Caco-2 (cell line): ENCODE measurements at regions not wholly inside any gene's neighbourhood (a gene's known extent, or its start where the extent isn't known, plus 50 kb on each side); places are given as distances from the start of the nearest gene placed in this dataset.

ENCODE experiments used
- BruUV-seq: library from RNA; stranded (reverse); fragments of 400-500 nt; replicated peaks from 2 replicates; lab custom pipeline; 2021; lab: Mats Ljungman, UMichigan
- CTCF ChIA-PET: fragments of 300-600 bp; sonication (Branson Sonifier 250); formaldehyde crosslinking; loops from one replicate; lab custom pipeline; 2022; ENCODE audit warnings: antibody characterized with exemption; lab: Charles Lee
- POLR2A ChIA-PET: fragments of 300-600 bp; sonication (Branson Sonifier 250); formaldehyde crosslinking; loops from one replicate; lab custom pipeline; 2022; ENCODE audit warnings: antibody characterized with exemption; lab: Charles Lee
- DNase-seq, 2 experiments: peaks; one replicate each; pipeline versions ENCODE4 v3.0.0 to v3.0.0-alpha.2; 2020 to 2022
- H3K27me3 ChIP-seq: replicated peaks from 2 replicates; pipeline ENCODE4 v1.6.0; 2011; ENCODE audit warnings: low read length; ENCODE audit not compliant: control insufficient read depth, insufficient read depth
- H3K36me3 ChIP-seq: 2 replicates; pipeline ENCODE4 v1.5.1; 2011; ENCODE audit warnings: low read length; ENCODE audit not compliant: control insufficient read depth, insufficient read depth
- H3K4me1 ChIP-seq: fragments of 250-450 bp; sonication (Bioruptor Pico); 2 replicates; pipeline ENCODE4 v1.5.1; 2020; ENCODE audit warnings: mild to moderate bottlenecking
- H3K4me3 ChIP-seq: 2 replicates; pipeline ENCODE4 v1.5.1; 2011; ENCODE audit warnings: low read depth, mild to moderate bottlenecking, control low read depth, low read length
- H3K9me3 ChIP-seq: fragments of 250-450 bp; sonication (Bioruptor Pico); 2 replicates; pipeline ENCODE4 v1.5.1; 2020; ENCODE audit warnings: mild to moderate bottlenecking, moderate library complexity
- H3K27ac Mint-ChIP-seq: one replicate; pipeline ENCODE4 v1.8.0; 2022; ENCODE audit warnings: mixed read lengths; ENCODE audit not compliant: unreplicated experiment
- H3K27me3 Mint-ChIP-seq: one replicate; pipeline ENCODE4 v1.8.0; 2022; ENCODE audit warnings: mixed read lengths; ENCODE audit not compliant: insufficient read depth, unreplicated experiment
- H3K36me3 Mint-ChIP-seq: one replicate; pipeline ENCODE4 v1.8.0; 2022; ENCODE audit warnings: mild to moderate bottlenecking, mixed read lengths; ENCODE audit not compliant: insufficient read depth, unreplicated experiment
- H3K4me1 Mint-ChIP-seq: one replicate; pipeline ENCODE4 v1.8.0; 2022; ENCODE audit warnings: low read depth, mixed read lengths; ENCODE audit not compliant: unreplicated experiment
- H3K4me3 Mint-ChIP-seq: one replicate; pipeline ENCODE4 v1.8.0; 2022; ENCODE audit warnings: mild to moderate bottlenecking, moderate library complexity, mixed read lengths; ENCODE audit not compliant: unreplicated experiment
- H3K9me3 Mint-ChIP-seq: one replicate; pipeline ENCODE4 v1.8.0; 2022; ENCODE audit warnings: mixed read lengths; ENCODE audit not compliant: unreplicated experiment
- intact Hi-C: fragments of 100-400 bp; cut with micrococcal nuclease; formaldehyde crosslinking; loops from one replicate; pipeline ENCODE4 v1.10.0; 2022; ENCODE audit not compliant: unreplicated experiment
- TF ChIP-seq, protein P1 (sequence below), 2 experiments: fragments of 200-600 bp in 1 of 2; IDR thresholded peaks; 1 replicate in 1 of 2; 2 replicates in 1 of 2; pipeline versions ENCODE4 v1.5.1 to v1.8.0; 2011 to 2022; ENCODE audit warnings: antibody characterized with exemption in 1 of 2, control low read depth in 1 of 2, inconsistent platforms in 1 of 2, low read depth in 1 of 2, low read length in 1 of 2, mild to moderate bottlenecking in 1 of 2, moderate library complexity in 1 of 2; ENCODE audit not compliant: insufficient read depth in 1 of 2, severe bottlenecking in 1 of 2, unreplicated experiment in 1 of 2

DNA sequence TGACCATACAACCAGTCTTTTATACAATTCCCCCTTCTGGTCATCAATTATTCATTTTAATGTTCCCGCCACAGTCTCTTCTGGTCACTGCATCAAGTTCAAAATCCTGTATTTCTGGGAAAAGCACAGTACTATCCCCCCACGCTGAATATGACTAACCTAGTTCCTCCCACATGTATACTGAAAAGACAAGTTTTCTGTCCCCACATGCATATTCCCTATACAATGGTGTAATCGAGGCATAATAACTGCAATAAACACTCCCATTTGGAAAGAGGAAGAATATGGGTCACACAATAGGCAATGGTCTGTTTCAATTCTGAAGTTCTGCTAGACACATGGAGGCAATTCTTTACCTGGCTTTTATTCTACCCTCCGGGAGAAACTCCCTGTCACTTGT, 344.9 kb downstream of the EFNA5 start:
- ChIA-PET POLR2A (no interaction called here), CTCF (no interaction called here)
- TF ChIP-seq, protein P1, sequence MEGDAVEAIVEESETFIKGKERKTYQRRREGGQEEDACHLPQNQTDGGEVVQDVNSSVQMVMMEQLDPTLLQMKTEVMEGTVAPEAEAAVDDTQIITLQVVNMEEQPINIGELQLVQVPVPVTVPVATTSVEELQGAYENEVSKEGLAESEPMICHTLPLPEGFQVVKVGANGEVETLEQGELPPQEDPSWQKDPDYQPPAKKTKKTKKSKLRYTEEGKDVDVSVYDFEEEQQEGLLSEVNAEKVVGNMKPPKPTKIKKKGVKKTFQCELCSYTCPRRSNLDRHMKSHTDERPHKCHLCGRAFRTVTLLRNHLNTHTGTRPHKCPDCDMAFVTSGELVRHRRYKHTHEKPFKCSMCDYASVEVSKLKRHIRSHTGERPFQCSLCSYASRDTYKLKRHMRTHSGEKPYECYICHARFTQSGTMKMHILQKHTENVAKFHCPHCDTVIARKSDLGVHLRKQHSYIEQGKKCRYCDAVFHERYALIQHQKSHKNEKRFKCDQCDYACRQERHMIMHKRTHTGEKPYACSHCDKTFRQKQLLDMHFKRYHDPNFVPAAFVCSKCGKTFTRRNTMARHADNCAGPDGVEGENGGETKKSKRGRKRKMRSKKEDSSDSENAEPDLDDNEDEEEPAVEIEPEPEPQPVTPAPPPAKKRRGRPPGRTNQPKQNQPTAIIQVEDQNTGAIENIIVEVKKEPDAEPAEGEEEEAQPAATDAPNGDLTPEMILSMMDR (IDR thresholded peaks at IDR 0.05; ENCODE audit: insufficient read depth in 1 of 2, low read depth in 1 of 2, low read length in 1 of 2, severe bottlenecking in 1 of 2, unreplicated experiment in 1 of 2), result no peak
- Mint-ChIP-seq H3K27me3 (peaks cover 10% of the 10 kb centered on the region), H3K36me3 (no peaks in the 10 kb centered on the region), H3K4me3 (no peak overlapping the region), H3K4me1 (no peaks in the 10 kb centered on the region), H3K9me3 (no peaks in the 10 kb centered on the region), H3K27ac (no peak overlapping the region)
- BruUV-seq, result no TSS peak
- Histone ChIP-seq H3K36me3 (no peaks in the 10 kb centered on the region), H3K4me1 (no peaks in the 10 kb centered on the region), H3K4me3 (no peak overlapping the region), H3K9me3 (no peaks in the 10 kb centered on the region), H3K27me3 (no peaks in the 10 kb centered on the region)
- intact Hi-C loops, result no loop called here
- no peak for DNase-seq

DNA sequence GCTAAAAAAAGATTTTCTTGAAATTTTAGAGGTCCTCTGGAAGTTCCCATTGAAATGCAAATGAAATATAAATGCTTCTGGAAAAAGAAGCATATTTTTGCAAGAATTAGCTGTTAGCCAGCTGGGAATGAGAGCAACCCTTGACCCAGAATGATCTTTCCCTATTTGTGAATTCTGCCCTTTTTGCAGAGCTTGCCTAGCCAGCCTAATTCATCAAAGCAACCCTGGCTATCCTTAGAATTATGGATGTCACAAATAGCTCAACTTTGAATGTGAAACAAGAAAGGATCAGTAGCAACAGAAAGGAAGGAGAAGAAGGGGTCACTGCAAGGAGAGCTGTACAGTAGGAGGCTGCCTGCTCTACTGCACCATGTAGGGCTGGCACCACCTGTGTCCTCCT, 345.9 kb downstream of the EFNA5 start:
- no peaks in the 10 kb centered on the region for H3K9me3 ChIP-seq
- DNase-seq, result no peak
- no peaks in the 10 kb centered on the region for H3K36me3 Mint-ChIP-seq
- H3K27me3 Mint-ChIP-seq, result peaks cover 11% of the 10 kb centered on the region
- H3K27ac Mint-ChIP-seq, result no peak overlapping the region
- no peak overlapping the region for H3K4me3 Mint-ChIP-seq
- no TSS peak for BruUV-seq
- ChIA-PET CTCF (no interaction called here), POLR2A (no interaction called here)
- no peaks in the 10 kb centered on the region for H3K27me3 ChIP-seq
- no peaks in the 10 kb centered on the region for H3K4me1 ChIP-seq
- no peaks in the 10 kb centered on the region for H3K4me1 Mint-ChIP-seq
- no peaks in the 10 kb centered on the region for H3K36me3 ChIP-seq
- no peak overlapping the region for H3K4me3 ChIP-seq
- intact Hi-C loops, result no loop called here
- TF ChIP-seq, protein P1 (IDR thresholded peaks at IDR 0.05; ENCODE audit: insufficient read depth in 1 of 2, low read depth in 1 of 2, low read length in 1 of 2, severe bottlenecking in 1 of 2, unreplicated experiment in 1 of 2), result no peak
- no peaks in the 10 kb centered on the region for H3K9me3 Mint-ChIP-seq

DNA sequence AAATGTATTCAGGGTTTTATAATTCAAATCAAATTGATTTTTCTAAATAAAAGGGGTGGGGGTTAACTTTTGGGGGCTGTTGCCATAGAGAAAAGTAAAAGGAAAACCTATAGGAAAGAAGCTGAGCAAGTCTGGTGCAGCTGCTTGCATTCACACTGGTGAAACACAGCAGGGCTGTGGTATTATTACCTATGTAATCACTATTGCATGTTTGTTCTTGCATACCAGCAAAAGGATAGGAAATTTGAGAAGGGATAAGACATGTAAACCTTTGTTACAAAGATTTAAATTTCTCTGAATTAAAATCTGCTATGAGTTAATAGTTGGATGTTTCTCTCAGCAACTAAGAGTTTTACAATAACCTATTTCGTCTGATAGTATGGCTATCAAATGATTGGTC, 346.7 kb downstream of the EFNA5 start:
- Mint-ChIP-seq H3K4me3 (no peak overlapping the region), H3K27ac (no peak overlapping the region), H3K27me3 (peaks cover 14% of the 10 kb centered on the region), H3K36me3 (no peaks in the 10 kb centered on the region), H3K9me3 (no peaks in the 10 kb centered on the region), H3K4me1 (no peaks in the 10 kb centered on the region)
- ChIA-PET POLR2A (no interaction called here), CTCF (no interaction called here)
- Histone ChIP-seq H3K9me3 (no peaks in the 10 kb centered on the region), H3K4me3 (no peak overlapping the region), H3K4me1 (no peaks in the 10 kb centered on the region), H3K36me3 (no peaks in the 10 kb centered on the region), H3K27me3 (no peaks in the 10 kb centered on the region)
- no TSS peak for BruUV-seq
- TF ChIP-seq, protein P1 (IDR thresholded peaks at IDR 0.05; ENCODE audit: insufficient read depth in 1 of 2, low read depth in 1 of 2, low read length in 1 of 2, severe bottlenecking in 1 of 2, unreplicated experiment in 1 of 2), result no peak
- intact Hi-C loops, result no loop called here
- no peak for DNase-seq
